ENCODE measurements at regions not wholly inside any gene's neighbourhood (a gene's known extent, or its start where the extent isn't known, plus 50 kb on each side); places are given as distances from the start of the nearest gene placed in this dataset.

DNA sequence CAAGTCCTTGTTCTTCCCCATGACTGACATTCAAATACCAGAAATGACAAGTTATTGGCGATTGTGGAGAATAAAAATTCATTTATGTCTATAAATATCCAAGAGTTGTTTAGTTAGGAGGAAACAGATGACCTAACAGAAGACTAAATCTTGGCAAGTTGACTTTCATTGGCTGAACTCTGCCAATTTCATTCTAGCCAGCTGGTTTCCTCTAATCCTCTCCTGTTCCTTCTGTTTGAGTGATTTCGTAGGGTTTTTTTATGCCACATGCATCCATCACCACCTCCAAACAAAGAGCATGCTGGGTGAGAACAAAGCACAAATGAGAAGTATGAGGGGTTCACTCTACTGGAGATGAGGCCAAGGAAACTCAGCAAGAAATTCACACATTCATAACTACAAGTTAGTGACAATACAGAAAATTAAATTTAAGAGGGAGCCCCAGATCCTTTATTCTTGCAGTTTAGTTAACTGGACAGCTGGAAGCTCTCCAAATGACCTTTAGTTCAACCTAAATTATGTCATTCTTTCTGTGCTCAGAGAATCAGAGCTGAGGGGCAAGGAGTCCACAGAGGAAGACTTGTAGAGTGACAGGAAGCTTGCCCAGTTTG, 932.0 kb downstream of the TLE4 start:
- TF ChIP-seq, protein P1, sequence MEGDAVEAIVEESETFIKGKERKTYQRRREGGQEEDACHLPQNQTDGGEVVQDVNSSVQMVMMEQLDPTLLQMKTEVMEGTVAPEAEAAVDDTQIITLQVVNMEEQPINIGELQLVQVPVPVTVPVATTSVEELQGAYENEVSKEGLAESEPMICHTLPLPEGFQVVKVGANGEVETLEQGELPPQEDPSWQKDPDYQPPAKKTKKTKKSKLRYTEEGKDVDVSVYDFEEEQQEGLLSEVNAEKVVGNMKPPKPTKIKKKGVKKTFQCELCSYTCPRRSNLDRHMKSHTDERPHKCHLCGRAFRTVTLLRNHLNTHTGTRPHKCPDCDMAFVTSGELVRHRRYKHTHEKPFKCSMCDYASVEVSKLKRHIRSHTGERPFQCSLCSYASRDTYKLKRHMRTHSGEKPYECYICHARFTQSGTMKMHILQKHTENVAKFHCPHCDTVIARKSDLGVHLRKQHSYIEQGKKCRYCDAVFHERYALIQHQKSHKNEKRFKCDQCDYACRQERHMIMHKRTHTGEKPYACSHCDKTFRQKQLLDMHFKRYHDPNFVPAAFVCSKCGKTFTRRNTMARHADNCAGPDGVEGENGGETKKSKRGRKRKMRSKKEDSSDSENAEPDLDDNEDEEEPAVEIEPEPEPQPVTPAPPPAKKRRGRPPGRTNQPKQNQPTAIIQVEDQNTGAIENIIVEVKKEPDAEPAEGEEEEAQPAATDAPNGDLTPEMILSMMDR (IDR thresholded peaks at IDR 0.05; ENCODE audit: low read depth, low read length) = no peak
- TF ChIP-seq MYC (IDR thresholded peaks at IDR 0.05; ENCODE audit: low read depth, low read length) (no peak), POLR2A (IDR thresholded peaks at IDR 0.05; ENCODE audit: extremely low read depth, insufficient read length) (no peak)
- TF ChIP-seq, protein P2, sequence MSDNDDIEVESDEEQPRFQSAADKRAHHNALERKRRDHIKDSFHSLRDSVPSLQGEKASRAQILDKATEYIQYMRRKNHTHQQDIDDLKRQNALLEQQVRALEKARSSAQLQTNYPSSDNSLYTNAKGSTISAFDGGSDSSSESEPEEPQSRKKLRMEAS (IDR thresholded peaks at IDR 0.05; ENCODE audit: low read depth, low read length) = no peak
